GM19463 (cell line): ENCODE measurements at regions not wholly inside any gene's neighbourhood (a gene's known extent, or its start where the extent isn't known, plus 50 kb on each side); places are given as distances from the start of the nearest gene placed in this dataset.

Experiments used
- ATAC-seq: cut with Tn5 transposase; IDR thresholded peaks from one replicate; pipeline ENCODE4 v1.9.1; 2021; ENCODE audit warnings: mild to moderate bottlenecking, moderate library complexity; ENCODE audit not compliant: unreplicated experiment

- ATAC-seq = no peak
Measured at GRCh38 chr2:12050396-12050795, 304.0 kb downstream of the LPIN1 start.

GRCh38 chr2:12051831-12052230 is 305.4 kb downstream of the LPIN1 start:
- ATAC-seq = no peak

- no peak for ATAC-seq
Measured at GRCh38 chr2:12052796-12053195, 306.4 kb downstream of the LPIN1 start.

GRCh38 chr2:12054956-12055618 is 308.7 kb downstream of the LPIN1 start:
- no peak for ATAC-seq

GRCh38 chr2:12057436-12058166 is 311.2 kb downstream of the LPIN1 start:
- peak; percentile 90 for ATAC-seq

GRCh38 chr2:12059616-12060441 is 313.4 kb downstream of the LPIN1 start:
- ATAC-seq = no peak

GRCh38 chr2:12060886-12061285 is 314.5 kb downstream of the LPIN1 start:
- ATAC-seq = no peak

- ATAC-seq = no peak
Measured at GRCh38 chr2:12061286-12062052, 315.0 kb downstream of the LPIN1 start.

- no peak for ATAC-seq
Measured at GRCh38 chr2:12062053-12062395, 315.6 kb downstream of the LPIN1 start.

GRCh38 chr2:12063210-12063609 is 316.8 kb downstream of the LPIN1 start:
- ATAC-seq = no peak

GRCh38 chr2:12064153-12064552 is 317.7 kb downstream of the LPIN1 start:
- ATAC-seq = no peak

- ATAC-seq = no peak
Measured at GRCh38 chr2:12066116-12066515, 319.7 kb downstream of the LPIN1 start.

GRCh38 chr2:12066986-12067385 is 320.6 kb downstream of the LPIN1 start:
- ATAC-seq = no peak

GRCh38 chr2:12068796-12069538 is 322.5 kb downstream of the LPIN1 start:
- ATAC-seq = no peak

- no peak for ATAC-seq
Measured at GRCh38 chr2:12070153-12070552, 323.7 kb downstream of the LPIN1 start.

- ATAC-seq = no peak
Measured at GRCh38 chr2:12070581-12070980, 324.1 kb downstream of the LPIN1 start.

- ATAC-seq = peak; percentile 40
Measured at GRCh38 chr2:12071318-12071717, 324.9 kb downstream of the LPIN1 start.

GRCh38 chr2:12073217-12073852 is 326.9 kb downstream of the LPIN1 start:
- no peak for ATAC-seq

GRCh38 chr2:12074126-12074844 is 327.9 kb downstream of the LPIN1 start:
- ATAC-seq = no peak
